ENCODE measurements at regions not wholly inside any gene's neighbourhood (a gene's known extent, or its start where the extent isn't known, plus 50 kb on each side); places are given as distances from the start of the nearest gene placed in this dataset.

GRCh38 chr2:3132466-3132865 lies 245.2 kb downstream of the EIPR1 start:
- DNase-seq: no peak
- no peak overlapping the region for H3K4me3 ChIP-seq
- H3K4me1 ChIP-seq: no peaks in the 10 kb centered on the region
- no peak overlapping the region for H3K27ac ChIP-seq
- H3K36me3 ChIP-seq: no peaks in the 10 kb centered on the region
- 87 to 88% methylated on average over 10 of the region's 10 CpGs for WGBS, 2 donors
- peaks cover 0 to 9% (median 0%) of the 10 kb centered on the region in 3 donors for H3K27me3 ChIP-seq
- no peak for TF ChIP-seq CTCF (IDR thresholded peaks at IDR 0.05)
- TF ChIP-seq EP300 (IDR thresholded peaks at IDR 0.05): no peak
- TF ChIP-seq POLR2AphosphoS5 (IDR thresholded peaks at IDR 0.05): no peak
- no peak for TF ChIP-seq POLR2A (IDR thresholded peaks at IDR 0.05)
- H3K9me3 ChIP-seq: no peaks in the 10 kb centered on the region
- intact Hi-C loops (cut with DNase I): no loop called here

- Histone ChIP-seq H3K36me3 (no peaks in the 10 kb centered on the region), H3K27ac (no peak overlapping the region), H3K4me3 (no peak overlapping the region), H3K9me3 (no peaks in the 10 kb centered on the region), H3K4me1 (no peaks in the 10 kb centered on the region), H3K27me3 (peaks cover 0 to 9% (median 0%) of the 10 kb centered on the region in 3 donors)
- intact Hi-C loops (cut with DNase I): no loop called here
- 63 to 69% methylated on average over 22 of the region's 22 CpGs for WGBS, 2 donors
- no peak for DNase-seq
- no peak for TF ChIP-seq EP300 (IDR thresholded peaks at IDR 0.05)
- TF ChIP-seq POLR2AphosphoS5 (IDR thresholded peaks at IDR 0.05): no peak
- TF ChIP-seq CTCF (IDR thresholded peaks at IDR 0.05): no peak
- no peak for TF ChIP-seq POLR2A (IDR thresholded peaks at IDR 0.05)
These were observed 245.8 kb downstream of the EIPR1 start for GRCh38 chr2:3131636-3132326.

GRCh38 chr2:3130889-3131635 lies 246.6 kb downstream of the EIPR1 start:
- WGBS, 2 donors: 44 to 53% methylated on average over 19 of the region's 19 CpGs
- no peak overlapping the region for H3K27ac ChIP-seq
- H3K4me3 ChIP-seq: no peak overlapping the region
- intact Hi-C loops (cut with DNase I): no loop called here
- H3K27me3 ChIP-seq: peaks cover 0 to 9% (median 0%) of the 10 kb centered on the region in 3 donors
- TF ChIP-seq POLR2A (IDR thresholded peaks at IDR 0.05): no peak
- TF ChIP-seq CTCF (IDR thresholded peaks at IDR 0.05): no peak
- TF ChIP-seq POLR2AphosphoS5 (IDR thresholded peaks at IDR 0.05): no peak
- TF ChIP-seq EP300 (IDR thresholded peaks at IDR 0.05): no peak
- no peaks in the 10 kb centered on the region for H3K4me1 ChIP-seq
- no peaks in the 10 kb centered on the region for H3K36me3 ChIP-seq
- DNase-seq: no peak
- H3K9me3 ChIP-seq: no peaks in the 10 kb centered on the region

GRCh38 chr2:3130444-3130843 lies 247.2 kb downstream of the EIPR1 start:
- Histone ChIP-seq H3K36me3 (no peaks in the 10 kb centered on the region), H3K4me3 (no peak overlapping the region), H3K4me1 (no peaks in the 10 kb centered on the region), H3K9me3 (no peaks in the 10 kb centered on the region), H3K27me3 (peaks cover 0 to 9% (median 0%) of the 10 kb centered on the region in 3 donors), H3K27ac (no peak overlapping the region)
- WGBS, 2 donors: 78 to 88% methylated on average over 4 of the region's 4 CpGs
- DNase-seq: no peak
- TF ChIP-seq EP300 (IDR thresholded peaks at IDR 0.05): no peak
- no peak for TF ChIP-seq POLR2A (IDR thresholded peaks at IDR 0.05)
- TF ChIP-seq POLR2AphosphoS5 (IDR thresholded peaks at IDR 0.05): no peak
- TF ChIP-seq CTCF (IDR thresholded peaks at IDR 0.05): no peak
- intact Hi-C loops (cut with DNase I): no loop called here

Measured in sigmoid colon (tissue), 6 donors.